ENCODE measurements at regions not wholly inside any gene's neighbourhood (a gene's known extent, or its start where the extent isn't known, plus 50 kb on each side); places are given as distances from the start of the nearest gene placed in this dataset.

DNA sequence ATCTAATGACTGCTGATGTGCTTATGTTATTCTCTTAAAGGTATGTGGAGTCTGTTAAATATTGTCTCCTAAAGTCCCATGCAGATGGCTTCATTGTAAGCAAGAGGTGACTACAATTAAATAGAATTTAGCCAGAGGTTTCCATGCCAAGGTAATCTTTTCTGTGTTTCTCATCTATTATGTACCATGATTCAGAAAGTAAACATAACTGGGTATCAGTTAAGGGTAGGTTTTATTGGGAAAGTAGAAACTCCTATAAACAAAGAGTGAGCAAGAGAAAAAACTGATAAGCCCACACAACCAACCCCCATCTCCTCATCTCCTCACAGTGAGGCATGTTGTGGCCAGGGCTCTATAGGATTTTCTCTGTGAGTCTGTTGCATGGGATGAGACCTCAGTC, 611.7 kb downstream of the SNAPC1 start:
- no peaks in the 10 kb centered on the region for H3K4me1 ChIP-seq (ENCODE audit: control insufficient read depth, insufficient read depth, low read length)
- no peaks in the 10 kb centered on the region for H3K36me3 ChIP-seq (ENCODE audit: control insufficient read depth, insufficient read depth, low read length)
- no peak overlapping the region for H3K4me3 ChIP-seq (ENCODE audit: insufficient read depth, low read depth, low read length)
- H3K27me3 ChIP-seq (ENCODE audit: control insufficient read depth, insufficient read depth, low read length, poor library complexity, severe bottlenecking) = no peaks in the 10 kb centered on the region
- no peak overlapping the region for H3K27ac ChIP-seq (ENCODE audit: insufficient read depth, low read depth, low read length, poor library complexity, severe bottlenecking)
- H3K9me3 ChIP-seq (ENCODE audit: control insufficient read depth, low read length) = no peaks in the 10 kb centered on the region

DNA sequence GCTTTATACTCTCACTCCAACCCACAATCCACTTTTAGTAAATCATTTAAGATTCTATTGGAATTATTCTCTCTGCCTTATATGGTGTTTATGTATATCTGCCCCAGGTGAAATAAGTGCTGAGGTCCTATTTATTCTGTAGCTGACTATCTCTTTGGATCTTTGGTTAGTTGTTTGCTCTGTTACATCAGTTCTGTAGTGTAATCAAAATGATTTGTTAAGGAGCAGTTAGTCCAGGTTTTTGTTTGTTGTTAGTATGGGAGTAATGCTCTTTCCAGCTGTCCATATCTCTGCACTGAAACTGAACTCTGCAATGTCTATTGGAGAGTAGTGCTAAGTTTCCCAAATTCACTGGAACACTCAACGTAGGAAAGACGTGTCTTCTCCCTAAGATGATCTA, 615.8 kb downstream of the SNAPC1 start:
- Histone ChIP-seq H3K4me3 (ENCODE audit: insufficient read depth, low read depth, low read length) (no peak overlapping the region), H3K27me3 (ENCODE audit: control insufficient read depth, insufficient read depth, low read length, poor library complexity, severe bottlenecking) (no peaks in the 10 kb centered on the region), H3K4me1 (ENCODE audit: control insufficient read depth, insufficient read depth, low read length) (no peaks in the 10 kb centered on the region), H3K36me3 (ENCODE audit: control insufficient read depth, insufficient read depth, low read length) (no peaks in the 10 kb centered on the region), H3K9me3 (ENCODE audit: control insufficient read depth, low read length) (no peaks in the 10 kb centered on the region), H3K27ac (ENCODE audit: insufficient read depth, low read depth, low read length, poor library complexity, severe bottlenecking) (no peak overlapping the region)
- 78% methylated on average over 2 of the region's 2 CpGs; no CpG with 5 or more reads in 1 of the 2 experiments for WGBS, 2 experiments

DNA sequence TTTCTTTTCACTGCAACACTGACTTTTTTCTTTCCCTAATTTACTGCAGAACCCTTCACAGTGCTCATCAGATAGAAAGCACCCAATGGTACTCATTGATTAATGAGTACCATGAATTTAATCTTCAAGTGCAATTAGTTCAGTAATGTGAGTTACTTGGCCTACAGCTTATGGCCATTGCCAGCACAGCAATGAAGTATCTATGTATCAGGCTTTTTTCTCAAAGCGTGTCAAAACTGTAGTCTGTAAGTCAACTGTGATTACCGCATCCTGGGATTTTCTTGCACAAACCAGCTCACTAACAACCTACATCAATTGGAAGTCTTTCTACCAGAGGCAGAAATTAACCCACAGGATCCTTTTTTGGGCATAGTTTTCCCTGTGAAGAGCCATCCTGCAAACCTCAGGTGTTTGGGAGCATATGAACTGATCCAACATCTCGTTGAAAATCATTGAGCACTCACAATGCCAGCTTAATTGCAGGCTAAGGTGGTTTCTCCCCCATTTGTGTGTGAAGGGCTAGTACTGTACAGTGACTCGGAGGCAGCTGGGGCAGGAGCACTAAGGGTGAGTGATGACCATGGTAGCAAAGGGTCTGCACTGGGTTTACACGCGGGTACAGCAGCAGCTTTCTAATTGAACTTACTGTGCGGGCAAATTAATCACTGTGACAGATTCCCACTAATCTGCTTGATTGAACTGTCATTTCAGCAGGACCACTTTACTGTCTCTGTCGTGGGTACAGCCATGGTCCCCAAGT, 619.3 kb downstream of the SNAPC1 start:
- no peaks in the 10 kb centered on the region for H3K4me1 ChIP-seq (ENCODE audit: control insufficient read depth, insufficient read depth, low read length)
- no peaks in the 10 kb centered on the region for H3K27me3 ChIP-seq (ENCODE audit: control insufficient read depth, insufficient read depth, low read length, poor library complexity, severe bottlenecking)
- 91 to 92% methylated on average over 8 of the region's 8 CpGs for WGBS, 2 experiments
- H3K9me3 ChIP-seq (ENCODE audit: control insufficient read depth, low read length) = no peaks in the 10 kb centered on the region
- no peak overlapping the region for H3K27ac ChIP-seq (ENCODE audit: insufficient read depth, low read depth, low read length, poor library complexity, severe bottlenecking)
- H3K36me3 ChIP-seq (ENCODE audit: control insufficient read depth, insufficient read depth, low read length) = no peaks in the 10 kb centered on the region
- H3K4me3 ChIP-seq (ENCODE audit: insufficient read depth, low read depth, low read length) = no peak overlapping the region

DNA sequence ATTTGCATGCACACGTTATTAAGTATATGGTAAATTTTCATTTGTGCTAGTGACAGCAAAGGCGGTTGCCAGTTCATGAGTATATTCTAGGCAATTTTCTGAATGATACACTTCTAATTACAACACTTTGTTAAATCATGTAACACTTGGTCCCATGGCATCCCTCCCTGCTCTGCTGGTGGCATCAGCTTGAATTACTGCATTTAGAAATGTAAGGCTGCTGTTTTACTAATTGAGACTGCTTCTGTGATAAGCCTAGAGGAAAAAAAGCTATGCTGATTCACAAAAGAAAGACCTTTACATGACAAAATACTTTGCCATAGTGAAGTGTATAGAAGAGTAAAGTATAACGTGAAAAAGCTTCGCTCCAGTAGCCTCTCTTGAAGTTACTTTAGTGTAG, 636.1 kb downstream of the KCNH5 start:
- Histone ChIP-seq H3K27me3 (ENCODE audit: control insufficient read depth, insufficient read depth, low read length, poor library complexity, severe bottlenecking) (no peaks in the 10 kb centered on the region), H3K4me3 (ENCODE audit: insufficient read depth, low read depth, low read length) (no peak overlapping the region), H3K27ac (ENCODE audit: insufficient read depth, low read depth, low read length, poor library complexity, severe bottlenecking) (no peak overlapping the region), H3K4me1 (ENCODE audit: control insufficient read depth, insufficient read depth, low read length) (peaks cover 3% of the 10 kb centered on the region), H3K36me3 (ENCODE audit: control insufficient read depth, insufficient read depth, low read length) (no peaks in the 10 kb centered on the region), H3K9me3 (ENCODE audit: control insufficient read depth, low read length) (no peaks in the 10 kb centered on the region)
- WGBS, 2 experiments = 54% methylated on average over 3 of the region's 4 CpGs; no CpG with 5 or more reads in 1 of the 2 experiments

DNA sequence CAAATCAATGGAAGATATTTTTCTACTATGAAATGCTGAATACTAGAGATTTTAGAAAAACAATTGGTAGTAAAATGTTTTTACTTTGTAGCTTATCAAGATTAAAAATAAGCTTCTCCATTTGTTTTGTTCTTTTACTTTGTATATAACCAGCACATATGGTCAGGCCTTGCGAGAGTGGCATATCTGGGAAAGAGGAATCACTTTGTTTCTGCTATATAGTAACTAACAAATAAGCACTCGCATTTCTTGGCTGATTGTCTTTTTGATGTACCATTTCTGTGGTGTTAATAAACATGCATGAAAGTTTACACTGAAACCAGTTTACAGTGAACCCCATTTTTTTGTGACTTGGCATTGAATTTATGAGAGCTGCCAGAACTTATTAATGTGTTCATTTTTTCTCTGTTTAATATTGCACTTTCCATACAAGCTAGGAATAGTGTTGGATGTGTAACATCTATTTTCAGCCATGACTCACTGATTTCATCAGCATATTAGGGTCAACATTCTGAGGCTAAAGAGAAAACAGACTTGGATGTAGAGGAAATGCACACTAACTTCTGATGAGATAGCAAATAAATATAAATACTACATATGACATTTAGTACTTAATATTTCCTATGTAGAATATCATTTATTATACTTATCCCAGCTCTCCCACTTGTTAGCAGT, 635.5 kb downstream of the KCNH5 start:
- 90 to 100% methylated on average over 1 to 2 of the region's 2 CpGs for WGBS, 2 experiments
- Histone ChIP-seq H3K36me3 (ENCODE audit: control insufficient read depth, insufficient read depth, low read length) (no peaks in the 10 kb centered on the region), H3K27ac (ENCODE audit: insufficient read depth, low read depth, low read length, poor library complexity, severe bottlenecking) (no peak overlapping the region), H3K9me3 (ENCODE audit: control insufficient read depth, low read length) (no peaks in the 10 kb centered on the region), H3K4me1 (ENCODE audit: control insufficient read depth, insufficient read depth, low read length) (peaks cover 3% of the 10 kb centered on the region), H3K4me3 (ENCODE audit: insufficient read depth, low read depth, low read length) (no peak overlapping the region), H3K27me3 (ENCODE audit: control insufficient read depth, insufficient read depth, low read length, poor library complexity, severe bottlenecking) (no peaks in the 10 kb centered on the region)

- H3K9me3 ChIP-seq (ENCODE audit: control insufficient read depth, low read length) = no peaks in the 10 kb centered on the region
- 80 to 96% methylated on average over 1 of the region's 1 CpG for WGBS, 2 experiments
Measured at GRCh38 chr14:62420847-62421246, 624.4 kb downstream of the KCNH5 start.

GRCh38 chr14:62428429-62429203, 616.6 kb downstream of the KCNH5 start:
- Histone ChIP-seq H3K36me3 (ENCODE audit: control insufficient read depth, insufficient read depth, low read length) (no peaks in the 10 kb centered on the region), H3K4me3 (ENCODE audit: insufficient read depth, low read depth, low read length) (no peak overlapping the region), H3K27me3 (ENCODE audit: control insufficient read depth, insufficient read depth, low read length, poor library complexity, severe bottlenecking) (no peaks in the 10 kb centered on the region), H3K9me3 (ENCODE audit: control insufficient read depth, low read length) (no peaks in the 10 kb centered on the region), H3K4me1 (ENCODE audit: control insufficient read depth, insufficient read depth, low read length) (no peaks in the 10 kb centered on the region), H3K27ac (ENCODE audit: insufficient read depth, low read depth, low read length, poor library complexity, severe bottlenecking) (no peak overlapping the region)
- WGBS, 2 experiments = 92 to 93% methylated on average over 4 to 5 of the region's 5 CpGs

More at GRCh38 chr14:62420847-62421246, 624.4 kb downstream of the KCNH5 start:
- H3K27me3 ChIP-seq (ENCODE audit: control insufficient read depth, insufficient read depth, low read length, poor library complexity, severe bottlenecking) = no peaks in the 10 kb centered on the region
- no peak overlapping the region for H3K27ac ChIP-seq (ENCODE audit: insufficient read depth, low read depth, low read length, poor library complexity, severe bottlenecking)
- H3K4me1 ChIP-seq (ENCODE audit: control insufficient read depth, insufficient read depth, low read length) = no peaks in the 10 kb centered on the region
- H3K36me3 ChIP-seq (ENCODE audit: control insufficient read depth, insufficient read depth, low read length) = no peaks in the 10 kb centered on the region
- H3K4me3 ChIP-seq (ENCODE audit: insufficient read depth, low read depth, low read length) = no peak overlapping the region

- Histone ChIP-seq H3K4me1 (ENCODE audit: control insufficient read depth, insufficient read depth, low read length) (no peaks in the 10 kb centered on the region), H3K27ac (ENCODE audit: insufficient read depth, low read depth, low read length, poor library complexity, severe bottlenecking) (no peak overlapping the region), H3K9me3 (ENCODE audit: control insufficient read depth, low read length) (no peaks in the 10 kb centered on the region), H3K4me3 (ENCODE audit: insufficient read depth, low read depth, low read length) (no peak overlapping the region), H3K36me3 (ENCODE audit: control insufficient read depth, insufficient read depth, low read length) (no peaks in the 10 kb centered on the region), H3K27me3 (ENCODE audit: control insufficient read depth, insufficient read depth, low read length, poor library complexity, severe bottlenecking) (no peaks in the 10 kb centered on the region)
- 90 to 100% methylated on average over 1 of the region's 1 CpG for WGBS, 2 experiments
Measured at GRCh38 chr14:62429683-62430082, 615.6 kb downstream of the KCNH5 start.

DNA sequence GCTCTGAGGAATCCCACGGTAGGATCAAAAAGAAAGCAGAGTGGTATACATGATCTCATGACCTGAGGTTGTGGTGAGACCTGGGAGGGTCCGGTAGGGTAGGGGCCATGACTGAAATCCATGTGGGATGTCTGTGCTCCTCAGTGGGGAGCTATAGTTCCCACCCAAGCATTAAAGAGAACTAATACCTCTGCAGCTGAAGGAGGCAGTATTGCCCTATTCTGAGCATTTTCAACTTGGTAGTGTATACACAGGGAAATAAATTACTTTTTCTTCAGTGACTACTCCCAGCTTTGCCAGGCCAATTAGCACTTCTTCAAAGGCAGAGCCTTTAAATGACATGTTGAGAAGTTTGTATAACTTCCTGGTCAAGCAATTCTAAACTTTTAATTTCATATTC, 613.8 kb downstream of the KCNH5 start:
- Histone ChIP-seq H3K4me3 (ENCODE audit: insufficient read depth, low read depth, low read length) (no peak overlapping the region), H3K9me3 (ENCODE audit: control insufficient read depth, low read length) (no peaks in the 10 kb centered on the region), H3K4me1 (ENCODE audit: control insufficient read depth, insufficient read depth, low read length) (no peaks in the 10 kb centered on the region), H3K27me3 (ENCODE audit: control insufficient read depth, insufficient read depth, low read length, poor library complexity, severe bottlenecking) (no peaks in the 10 kb centered on the region), H3K27ac (ENCODE audit: insufficient read depth, low read depth, low read length, poor library complexity, severe bottlenecking) (no peak overlapping the region), H3K36me3 (ENCODE audit: control insufficient read depth, insufficient read depth, low read length) (no peaks in the 10 kb centered on the region)
- 93 to 100% methylated on average over 2 of the region's 2 CpGs for WGBS, 2 experiments

DNA sequence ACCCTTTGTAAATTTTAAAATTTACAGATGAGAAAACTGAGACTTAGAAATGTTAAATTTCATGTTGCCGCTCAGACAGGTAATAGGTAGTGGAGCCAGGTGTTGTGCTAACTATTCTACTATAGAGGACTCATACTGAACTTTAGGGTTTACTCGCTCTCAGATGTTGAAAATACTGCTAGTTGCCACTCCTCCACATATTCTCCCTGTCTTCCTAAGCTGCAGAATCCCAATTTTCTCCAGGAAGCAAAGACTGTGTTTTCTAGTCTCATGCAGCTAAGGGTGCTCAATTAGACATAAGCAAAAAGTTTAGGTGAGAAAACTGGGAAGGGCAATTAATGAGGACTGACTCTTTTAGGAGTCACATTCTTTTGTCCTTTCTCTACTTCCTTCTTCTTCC, 612.3 kb downstream of the KCNH5 start:
- H3K4me3 ChIP-seq (ENCODE audit: insufficient read depth, low read depth, low read length) = no peak overlapping the region
- no peak overlapping the region for H3K27ac ChIP-seq (ENCODE audit: insufficient read depth, low read depth, low read length, poor library complexity, severe bottlenecking)
- no peaks in the 10 kb centered on the region for H3K4me1 ChIP-seq (ENCODE audit: control insufficient read depth, insufficient read depth, low read length)
- WGBS, 2 experiments = 93 to 95% methylated on average over 2 of the region's 2 CpGs
- H3K27me3 ChIP-seq (ENCODE audit: control insufficient read depth, insufficient read depth, low read length, poor library complexity, severe bottlenecking) = no peaks in the 10 kb centered on the region
- H3K36me3 ChIP-seq (ENCODE audit: control insufficient read depth, insufficient read depth, low read length) = no peaks in the 10 kb centered on the region
- H3K9me3 ChIP-seq (ENCODE audit: control insufficient read depth, low read length) = no peaks in the 10 kb centered on the region

Data from ectodermal cell (in vitro differentiated cells).